MM.1S (cell line): ENCODE measurements at regions not wholly inside any gene's neighbourhood (a gene's known extent, or its start where the extent isn't known, plus 50 kb on each side); places are given as distances from the start of the nearest gene placed in this dataset.

ENCODE experiments used
- EZH2phosphoT487 ChIP-seq: fragments of 300-600 bp; sonication (generic); IDR thresholded peaks from 2 replicates; pipeline ENCODE4 v1.6.1; 2018; ENCODE audit warnings: antibody characterized with exemption, low read length
- TF ChIP-seq, protein P1 (sequence below): fragments of 300-600 bp; sonication (generic); IDR thresholded peaks from 2 replicates; pipeline ENCODE4 v1.5.1; 2016; ENCODE audit warnings: antibody characterized with exemption, low read length, mixed read lengths

- TF ChIP-seq, protein P1, sequence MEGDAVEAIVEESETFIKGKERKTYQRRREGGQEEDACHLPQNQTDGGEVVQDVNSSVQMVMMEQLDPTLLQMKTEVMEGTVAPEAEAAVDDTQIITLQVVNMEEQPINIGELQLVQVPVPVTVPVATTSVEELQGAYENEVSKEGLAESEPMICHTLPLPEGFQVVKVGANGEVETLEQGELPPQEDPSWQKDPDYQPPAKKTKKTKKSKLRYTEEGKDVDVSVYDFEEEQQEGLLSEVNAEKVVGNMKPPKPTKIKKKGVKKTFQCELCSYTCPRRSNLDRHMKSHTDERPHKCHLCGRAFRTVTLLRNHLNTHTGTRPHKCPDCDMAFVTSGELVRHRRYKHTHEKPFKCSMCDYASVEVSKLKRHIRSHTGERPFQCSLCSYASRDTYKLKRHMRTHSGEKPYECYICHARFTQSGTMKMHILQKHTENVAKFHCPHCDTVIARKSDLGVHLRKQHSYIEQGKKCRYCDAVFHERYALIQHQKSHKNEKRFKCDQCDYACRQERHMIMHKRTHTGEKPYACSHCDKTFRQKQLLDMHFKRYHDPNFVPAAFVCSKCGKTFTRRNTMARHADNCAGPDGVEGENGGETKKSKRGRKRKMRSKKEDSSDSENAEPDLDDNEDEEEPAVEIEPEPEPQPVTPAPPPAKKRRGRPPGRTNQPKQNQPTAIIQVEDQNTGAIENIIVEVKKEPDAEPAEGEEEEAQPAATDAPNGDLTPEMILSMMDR, result no peak
- no peak for TF ChIP-seq EZH2phosphoT487
These were observed 97.8 kb upstream of the PCSK2 start for GRCh38 chr20:17129089-17129488.
